ENCODE measurements at regions not wholly inside any gene's neighbourhood (a gene's known extent, or its start where the extent isn't known, plus 50 kb on each side); places are given as distances from the start of the nearest gene placed in this dataset.

- Histone ChIP-seq H3K27me3 (no peaks in the 10 kb centered on the region), H3K9me3 (no peaks in the 10 kb centered on the region), H3K36me3 (no peaks in the 10 kb centered on the region), H3K4me3 (no peak overlapping the region), H3K4me1 (no peaks in the 10 kb centered on the region), H3K27ac (no peak overlapping the region)
- ATAC-seq (no peak), DNase-seq (no peak), FAIRE-seq (no peak)
- no peak for TF ChIP-seq CTCF (IDR thresholded peaks at IDR 0.05)
- 58 to 68% methylated on average over 6 of the region's 6 CpGs for WGBS, 2 donors
- intact Hi-C loops (cut with DNase I), result no loop called here
These were observed 1343.8 kb upstream of the IGFBP7 start for GRCh38 chr4:58453956-58454355.

GRCh38 chr4:58451707-58452106, 1341.5 kb upstream of the IGFBP7 start:
- no peak for DNase-seq
- no peak for FAIRE-seq
- no peak overlapping the region for H3K27ac ChIP-seq
- ATAC-seq, result no peak
- H3K9me3 ChIP-seq, result no peaks in the 10 kb centered on the region
- H3K4me3 ChIP-seq, result no peak overlapping the region
- no peaks in the 10 kb centered on the region for H3K36me3 ChIP-seq
- H3K27me3 ChIP-seq, result no peaks in the 10 kb centered on the region
- intact Hi-C loops (cut with DNase I), result no loop called here
- 49 to 62% methylated on average over 2 of the region's 2 CpGs for WGBS, 2 donors
- no peak for TF ChIP-seq CTCF (IDR thresholded peaks at IDR 0.05)
- no peaks in the 10 kb centered on the region for H3K4me1 ChIP-seq

GRCh38 chr4:58435871-58436270, 1325.7 kb upstream of the IGFBP7 start:
- no peak for DNase-seq

GRCh38 chr4:58413849-58414248, 1303.7 kb upstream of the IGFBP7 start:
- no peak for TF ChIP-seq CTCF (IDR thresholded peaks at IDR 0.05)
- intact Hi-C loops (cut with DNase I), result no loop called here
- Histone ChIP-seq H3K27ac (no peak overlapping the region), H3K4me3 (no peak overlapping the region), H3K36me3 (no peaks in the 10 kb centered on the region), H3K9me3 (no peaks in the 10 kb centered on the region), H3K27me3 (peaks cover 0 to 6% (median 0%) of the 10 kb centered on the region in 4 donors), H3K4me1 (no peaks in the 10 kb centered on the region)
- 52 to 69% methylated on average over 1 of the region's 1 CpG for WGBS, 2 donors
- FAIRE-seq, result no peak
- ATAC-seq, result no peak
- no peak for DNase-seq

More at GRCh38 chr4:58435871-58436270, 1325.7 kb upstream of the IGFBP7 start:
- H3K27ac ChIP-seq, result no peak overlapping the region
- ATAC-seq, result no peak
- H3K4me1 ChIP-seq, result no peaks in the 10 kb centered on the region
- intact Hi-C loops (cut with DNase I), result no loop called here
- no peaks in the 10 kb centered on the region for H3K36me3 ChIP-seq
- TF ChIP-seq CTCF (IDR thresholded peaks at IDR 0.05), result no peak
- FAIRE-seq, result no peak
- H3K27me3 ChIP-seq, result no peaks in the 10 kb centered on the region
- WGBS, 2 donors, result 98 to 99% methylated on average over 11 of the region's 11 CpGs
- H3K9me3 ChIP-seq, result no peaks in the 10 kb centered on the region
- no peak overlapping the region for H3K4me3 ChIP-seq

- no peak overlapping the region for H3K4me3 ChIP-seq
- DNase-seq (no peak), ATAC-seq (no peak), FAIRE-seq (no peak)
- no peaks in the 10 kb centered on the region for H3K36me3 ChIP-seq
- H3K27me3 ChIP-seq, result peaks cover 0 to 6% (median 0%) of the 10 kb centered on the region in 4 donors
- no peaks in the 10 kb centered on the region for H3K9me3 ChIP-seq
- intact Hi-C loops (cut with DNase I), result no loop called here
- 67 to 69% methylated on average over 2 of the region's 2 CpGs for WGBS, 2 donors
- H3K4me1 ChIP-seq, result no peaks in the 10 kb centered on the region
- H3K27ac ChIP-seq, result no peak overlapping the region
- TF ChIP-seq CTCF (IDR thresholded peaks at IDR 0.05), result no peak
These were observed 1301.7 kb upstream of the IGFBP7 start for GRCh38 chr4:58411904-58412303.

Data from pancreas (tissue), 10 donors.